ENCODE measurements at regions not wholly inside any gene's neighbourhood (a gene's known extent, or its start where the extent isn't known, plus 50 kb on each side); places are given as distances from the start of the nearest gene placed in this dataset.

DNA sequence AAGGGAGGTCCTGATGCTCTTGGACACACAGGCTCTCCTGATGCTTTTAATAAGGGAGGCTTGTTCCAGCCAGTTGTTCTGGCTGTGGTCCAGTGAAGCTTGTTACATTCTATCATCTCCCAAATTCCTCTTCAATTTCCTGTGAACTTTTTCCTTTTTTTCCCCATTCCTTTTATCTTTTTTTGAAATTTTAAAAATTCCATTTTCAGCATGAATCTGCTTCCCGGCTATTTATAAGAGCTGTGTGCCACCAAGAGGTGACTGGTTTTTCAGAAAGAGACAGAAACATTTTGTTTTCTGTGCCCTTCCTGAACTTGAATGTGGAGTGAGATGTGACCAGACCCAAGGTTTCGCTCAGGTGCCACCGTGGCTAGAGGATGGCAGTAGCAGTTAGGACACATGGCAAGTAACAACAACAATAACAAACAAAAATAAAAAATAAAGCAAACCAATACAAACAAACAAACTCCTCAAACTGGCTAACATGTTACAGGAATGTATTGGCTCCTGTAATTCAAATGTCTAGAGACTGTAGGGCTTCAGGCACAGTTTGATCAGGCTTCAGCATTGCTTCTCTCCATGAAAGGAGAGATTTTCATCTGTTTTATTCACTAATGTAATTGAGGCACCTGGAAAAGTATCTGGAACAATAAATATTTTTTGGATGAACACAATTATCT lies 121.1 kb downstream of the BOD1 start:
- TF ChIP-seq, protein P1, sequence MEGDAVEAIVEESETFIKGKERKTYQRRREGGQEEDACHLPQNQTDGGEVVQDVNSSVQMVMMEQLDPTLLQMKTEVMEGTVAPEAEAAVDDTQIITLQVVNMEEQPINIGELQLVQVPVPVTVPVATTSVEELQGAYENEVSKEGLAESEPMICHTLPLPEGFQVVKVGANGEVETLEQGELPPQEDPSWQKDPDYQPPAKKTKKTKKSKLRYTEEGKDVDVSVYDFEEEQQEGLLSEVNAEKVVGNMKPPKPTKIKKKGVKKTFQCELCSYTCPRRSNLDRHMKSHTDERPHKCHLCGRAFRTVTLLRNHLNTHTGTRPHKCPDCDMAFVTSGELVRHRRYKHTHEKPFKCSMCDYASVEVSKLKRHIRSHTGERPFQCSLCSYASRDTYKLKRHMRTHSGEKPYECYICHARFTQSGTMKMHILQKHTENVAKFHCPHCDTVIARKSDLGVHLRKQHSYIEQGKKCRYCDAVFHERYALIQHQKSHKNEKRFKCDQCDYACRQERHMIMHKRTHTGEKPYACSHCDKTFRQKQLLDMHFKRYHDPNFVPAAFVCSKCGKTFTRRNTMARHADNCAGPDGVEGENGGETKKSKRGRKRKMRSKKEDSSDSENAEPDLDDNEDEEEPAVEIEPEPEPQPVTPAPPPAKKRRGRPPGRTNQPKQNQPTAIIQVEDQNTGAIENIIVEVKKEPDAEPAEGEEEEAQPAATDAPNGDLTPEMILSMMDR (IDR thresholded peaks at IDR 0.05; ENCODE audit: low read length), result no peak
- no peak for TF ChIP-seq EZH2 (IDR thresholded peaks at IDR 0.05; ENCODE audit: borderline replicate concordance, low read length)

All from OCI-LY1 (cell line).